Endothelial cell (in vitro differentiated cells): ENCODE measurements at regions not wholly inside any gene's neighbourhood (a gene's known extent, or its start where the extent isn't known, plus 50 kb on each side); places are given as distances from the start of the nearest gene placed in this dataset.

Source experiments
- DNase-seq: peaks from one replicate; pipeline ENCODE4 v3.0.0; 2021; ENCODE audit warnings: low spot score
- H3K27ac Mint-ChIP-seq: one replicate; pipeline ENCODE4 v1.8.0; 2021; ENCODE audit warnings: mixed read lengths, inconsistent platforms; ENCODE audit not compliant: unreplicated experiment
- H3K27me3 Mint-ChIP-seq: one replicate; pipeline ENCODE4 v1.8.0; 2021; ENCODE audit warnings: mild to moderate bottlenecking, moderate library complexity, mixed read lengths, inconsistent platforms; ENCODE audit not compliant: unreplicated experiment
- H3K36me3 Mint-ChIP-seq: one replicate; pipeline ENCODE4 v1.8.0; 2021; ENCODE audit warnings: mild to moderate bottlenecking, low read depth, mixed read lengths, inconsistent platforms; ENCODE audit not compliant: unreplicated experiment
- H3K4me1 Mint-ChIP-seq: one replicate; pipeline ENCODE4 v1.8.0; 2021; ENCODE audit warnings: mild to moderate bottlenecking, mixed read lengths, inconsistent platforms; ENCODE audit not compliant: unreplicated experiment
- H3K4me3 Mint-ChIP-seq: one replicate; pipeline ENCODE4 v1.8.0; 2021; ENCODE audit warnings: mild to moderate bottlenecking, mixed read lengths, inconsistent platforms; ENCODE audit not compliant: unreplicated experiment
- H3K9me3 Mint-ChIP-seq: one replicate; pipeline ENCODE4 v1.8.0; 2021; ENCODE audit warnings: mixed read lengths, inconsistent platforms; ENCODE audit not compliant: unreplicated experiment
- CTCF ChIP-seq: fragments of 200-600 bp; sonication (generic); IDR thresholded peaks from one replicate; pipeline ENCODE4 v1.5.0; 2021; ENCODE audit warnings: antibody characterized with exemption; ENCODE audit not compliant: unreplicated experiment

GRCh38 chr4:125084608-125085007 is 230.1 kb upstream of the FAT4 start:
- DNase-seq = no peak
- Mint-ChIP-seq H3K4me3 (no peak overlapping the region), H3K36me3 (no peaks in the 10 kb centered on the region), H3K27ac (no peak overlapping the region), H3K4me1 (peaks cover 5% of the 10 kb centered on the region), H3K9me3 (no peaks in the 10 kb centered on the region), H3K27me3 (no peaks in the 10 kb centered on the region)
- no peak for TF ChIP-seq CTCF

DNA sequence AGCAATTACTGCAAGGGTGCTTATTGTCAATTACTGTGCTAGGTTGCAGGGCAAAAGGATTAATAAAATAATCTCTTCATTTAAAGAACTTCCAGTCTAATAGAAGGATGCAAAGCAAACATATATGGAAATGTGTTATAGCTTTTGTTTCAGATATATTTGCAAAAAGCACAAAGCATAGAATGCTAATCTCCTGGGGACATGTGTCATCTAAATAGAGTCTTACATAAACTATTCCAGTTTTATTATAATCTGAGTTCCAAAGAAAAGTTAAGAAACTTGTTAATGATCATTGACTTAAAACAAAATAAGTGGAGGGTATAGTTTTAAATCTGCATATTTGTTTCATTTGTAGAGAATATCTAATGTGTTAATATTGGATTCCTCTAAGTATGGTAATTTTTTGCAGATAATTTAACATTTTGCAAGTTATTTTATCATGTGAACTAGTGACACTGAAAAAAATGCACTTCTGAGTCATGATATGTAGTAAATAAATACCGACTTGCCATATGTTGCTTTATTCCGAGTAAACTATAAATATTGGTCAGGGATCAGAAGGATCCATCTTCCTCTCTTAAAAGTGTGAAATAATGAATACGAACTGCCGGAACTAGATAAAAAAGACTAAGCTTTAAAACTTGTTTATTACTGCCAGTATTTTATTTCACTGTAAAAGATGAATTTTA is 231.9 kb upstream of the FAT4 start:
- Mint-ChIP-seq H3K36me3 (no peaks in the 10 kb centered on the region), H3K9me3 (no peaks in the 10 kb centered on the region), H3K4me1 (peaks cover 5% of the 10 kb centered on the region), H3K4me3 (no peak overlapping the region), H3K27me3 (no peaks in the 10 kb centered on the region), H3K27ac (no peak overlapping the region)
- TF ChIP-seq CTCF = no peak
- no peak for DNase-seq

DNA sequence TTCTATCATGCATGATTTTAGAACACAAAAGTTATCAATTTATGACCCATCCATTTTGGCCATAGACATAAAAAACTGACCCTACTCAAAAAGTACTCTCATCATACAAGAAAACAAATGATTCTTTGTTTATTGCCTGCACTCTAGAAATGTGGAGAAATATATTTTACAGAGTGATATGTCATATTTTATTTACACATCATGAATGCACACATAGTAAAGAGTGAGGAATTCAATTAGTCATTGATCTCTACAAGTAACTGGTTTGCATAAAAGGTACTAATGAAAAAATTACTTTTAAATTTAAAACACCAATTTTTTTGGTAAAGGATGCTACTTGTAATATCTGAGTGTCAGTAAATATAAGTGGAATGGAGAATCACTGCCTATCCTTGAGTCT is 242.5 kb upstream of the FAT4 start:
- Mint-ChIP-seq H3K36me3 (no peaks in the 10 kb centered on the region), H3K27me3 (no peaks in the 10 kb centered on the region), H3K4me3 (no peak overlapping the region), H3K4me1 (no peaks in the 10 kb centered on the region), H3K27ac (no peak overlapping the region), H3K9me3 (no peaks in the 10 kb centered on the region)
- no peak for TF ChIP-seq CTCF
- DNase-seq = no peak

DNA sequence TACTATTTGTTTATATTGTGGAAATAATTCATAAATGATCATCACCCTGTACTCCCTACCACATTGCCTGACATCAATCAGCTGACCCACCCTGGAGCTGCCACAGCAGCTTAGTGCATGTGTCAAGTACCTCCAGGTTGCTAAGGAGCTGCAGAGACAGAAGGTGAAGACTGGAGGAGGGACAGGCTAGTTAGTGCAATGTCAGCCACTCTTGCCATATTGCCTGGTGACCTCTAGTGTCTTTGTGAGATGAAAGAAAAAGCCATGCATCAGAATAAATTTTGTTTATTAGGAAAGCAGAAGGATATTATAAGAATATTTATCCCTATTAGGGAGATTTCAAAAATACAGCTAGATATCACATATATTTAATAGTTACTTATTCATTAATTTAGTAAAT is 243.9 kb upstream of the FAT4 start:
- H3K27me3 Mint-ChIP-seq = no peaks in the 10 kb centered on the region
- no peak overlapping the region for H3K27ac Mint-ChIP-seq
- no peaks in the 10 kb centered on the region for H3K4me1 Mint-ChIP-seq
- DNase-seq = no peak
- no peak overlapping the region for H3K4me3 Mint-ChIP-seq
- no peaks in the 10 kb centered on the region for H3K36me3 Mint-ChIP-seq
- no peak for TF ChIP-seq CTCF
- H3K9me3 Mint-ChIP-seq = no peaks in the 10 kb centered on the region

DNA sequence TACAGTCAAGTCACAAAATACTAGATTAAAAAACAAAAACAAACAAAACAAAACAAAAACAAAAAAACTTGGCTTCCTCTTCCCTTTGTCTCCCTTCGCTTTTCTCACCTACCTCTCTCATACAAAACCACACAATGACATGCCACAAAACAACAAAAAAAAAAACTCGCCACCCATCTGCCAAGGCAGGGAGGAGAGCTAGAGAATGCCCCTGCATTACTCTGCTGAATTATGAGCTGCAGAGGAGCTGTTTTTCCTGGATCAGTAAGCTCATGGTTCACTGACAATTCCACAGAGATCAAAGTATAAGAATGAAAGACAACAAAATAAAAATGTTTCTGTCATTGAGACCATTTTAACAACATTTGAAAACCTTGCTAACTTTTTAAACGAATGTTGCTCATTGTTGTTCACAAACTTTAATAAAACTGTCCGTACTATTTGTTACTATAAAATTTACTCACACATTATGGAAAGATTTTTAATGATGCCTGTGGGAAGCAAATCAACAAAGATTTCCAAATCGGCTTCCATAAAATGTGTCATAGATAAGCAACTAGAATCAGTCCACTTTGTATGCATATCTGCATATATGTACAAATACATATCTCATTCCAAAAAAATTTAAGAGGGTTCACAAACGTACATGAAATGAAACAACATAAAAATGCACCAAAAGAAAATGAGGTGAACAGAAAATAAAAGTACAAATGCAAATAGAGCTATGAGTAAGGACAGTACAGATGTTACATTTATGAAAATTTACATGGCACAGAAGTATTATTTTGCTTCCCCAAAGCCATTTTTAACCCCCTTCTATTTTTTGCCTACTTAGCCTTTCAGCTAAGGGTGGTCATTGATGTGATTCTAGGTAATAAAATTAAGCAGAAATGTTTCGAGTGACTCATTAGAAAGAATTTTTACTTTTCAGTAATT is 252.4 kb upstream of the FAT4 start:
- Mint-ChIP-seq H3K9me3 (no peaks in the 10 kb centered on the region), H3K4me3 (no peak overlapping the region), H3K36me3 (no peaks in the 10 kb centered on the region), H3K27ac (peak overlapping the region; percentile 10), H3K27me3 (no peaks in the 10 kb centered on the region), H3K4me1 (peaks cover 4% of the 10 kb centered on the region)
- no peak for DNase-seq
- TF ChIP-seq CTCF = no peak
